Adrenal gland (tissue), 9 donors: ENCODE measurements at regions not wholly inside any gene's neighbourhood (a gene's known extent, or its start where the extent isn't known, plus 50 kb on each side); places are given as distances from the start of the nearest gene placed in this dataset.

ENCODE experiments used
- DNase-seq, 7 donors: peaks; one replicate each; pipeline ENCODE4 v3.0.0-alpha.2; 2019 to 2020
- H3K27ac ChIP-seq, 5 donors: fragments of 200-600 bp; sonication (generic) in 4 of 5; 1 replicate in 3 of 5; 2 replicates in 2 of 5; pipeline versions ENCODE4 v1.5.1 to v1.8.0; 2016 to 2020; ENCODE audit warnings: mild to moderate bottlenecking in 1 of 5
- H3K27me3 ChIP-seq: fragments of 200-600 bp; 2 replicates; pipeline ENCODE4 v1.8.0; 2021
- H3K36me3 ChIP-seq, 2 donors: fragments of 200-600 bp; replicated peaks in 1 of 2; 1 replicate in 1 of 2; 2 replicates in 1 of 2; pipeline versions ENCODE4 v1.5.1 to v1.8.0; 2018 to 2022
- H3K4me1 ChIP-seq, 2 donors: fragments of 200-600 bp; replicated peaks in 1 of 2; 1 replicate in 1 of 2; 2 replicates in 1 of 2; pipeline versions ENCODE4 v1.5.1 to v1.8.0; 2018 to 2021
- H3K4me3 ChIP-seq, 4 donors: fragments of 200-600 bp; sonication (generic) in 3 of 4; one replicate each; pipeline ENCODE4 v1.5.1; 2016 to 2018
- H3K9me3 ChIP-seq, 3 donors: fragments of 200-600 bp; sonication (generic) in 1 of 3; replicated peaks in 1 of 3; 1 replicate in 2 of 3; 2 replicates in 1 of 3; pipeline versions ENCODE4 v1.5.1 to v1.8.0; 2016 to 2021
- POLR2A ChIP-seq, 2 donors: fragments of 450-650 bp; IDR thresholded peaks; one replicate each; pipeline ENCODE4 v1.6.1; 2017; ENCODE audit warnings: antibody characterized with exemption in 2 of 2, mild to moderate bottlenecking in 2 of 2, moderate library complexity in 1 of 2
- WGBS, 4 donors: extraction: QIAGEN DNeasy Blood & Tissue Kit in 2 of 4; methylation state at CpG; one replicate each; pipeline versions ENCODE4 v1.1.5 to v1.1.7; 2013 to 2017; 5-methylcytosine and 5-hydroxymethylcytosine counted together
- intact Hi-C, 2 donors: fragments of 100-400 bp; cut with DNase I; formaldehyde crosslinking; loops; one replicate each; pipeline versions ENCODE4 v1.14.1 to v1.15.0; 2022 to 2023
- TF ChIP-seq, protein P1 (sequence below), 6 experiments: fragments of 450-650 bp in 4 of 6; fragments of 200-600 bp in 2 of 6; sonication (generic) in 1 of 6; IDR thresholded peaks; 1 replicate in 5 of 6; 2 replicates in 1 of 6; pipeline versions ENCODE4 v1.5.1 to v1.8.0; 2016 to 2021; ENCODE audit warnings: antibody characterized with exemption in 6 of 6, mild to moderate bottlenecking in 2 of 6, moderate library complexity in 1 of 6
- donor health status: healthy with polysubstance abuse.
- donor health status: Bipolar disorder and iron deficiency.
- donor health status: DM: yes; HTN: yes; CAD: no.
- donor health status: DM: no; HTN: no; CAD: no.
- donor health status: DM: no; HTN: no; CAD: no.

DNA sequence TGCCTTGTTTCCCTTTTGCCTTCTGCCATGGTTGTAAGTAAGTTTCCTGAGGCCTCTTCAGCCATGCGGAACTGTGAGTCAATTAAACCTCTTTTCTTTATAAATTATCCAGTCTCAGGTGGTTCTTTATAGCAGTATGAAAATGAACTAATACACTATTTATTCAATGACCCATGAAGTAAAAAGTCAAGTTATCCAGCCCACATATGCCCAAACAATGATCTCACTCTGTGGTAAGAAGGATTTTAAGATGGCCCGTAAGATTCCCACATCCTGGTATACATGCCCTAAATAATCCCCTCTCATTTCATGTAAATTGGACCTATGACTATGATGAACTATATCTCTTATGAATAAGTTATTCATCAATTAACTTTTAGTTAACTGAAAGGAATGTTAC lies 1008.3 kb upstream of the B3GALT2 start:
- DNase-seq, result no peak
- intact Hi-C loops, result no loop called here
- H3K27me3 ChIP-seq, result no peaks in the 10 kb centered on the region
- 83 to 96% (median 91%) methylated on average over 2 of the region's 2 CpGs for WGBS, 4 donors
- H3K9me3 ChIP-seq, result no peaks in the 10 kb centered on the region
- H3K27ac ChIP-seq, result no peak overlapping the region
- no peak overlapping the region for H3K4me3 ChIP-seq
- H3K36me3 ChIP-seq, result no peaks in the 10 kb centered on the region
- TF ChIP-seq POLR2A (IDR thresholded peaks at IDR 0.05), result no peak
- TF ChIP-seq, protein P1, sequence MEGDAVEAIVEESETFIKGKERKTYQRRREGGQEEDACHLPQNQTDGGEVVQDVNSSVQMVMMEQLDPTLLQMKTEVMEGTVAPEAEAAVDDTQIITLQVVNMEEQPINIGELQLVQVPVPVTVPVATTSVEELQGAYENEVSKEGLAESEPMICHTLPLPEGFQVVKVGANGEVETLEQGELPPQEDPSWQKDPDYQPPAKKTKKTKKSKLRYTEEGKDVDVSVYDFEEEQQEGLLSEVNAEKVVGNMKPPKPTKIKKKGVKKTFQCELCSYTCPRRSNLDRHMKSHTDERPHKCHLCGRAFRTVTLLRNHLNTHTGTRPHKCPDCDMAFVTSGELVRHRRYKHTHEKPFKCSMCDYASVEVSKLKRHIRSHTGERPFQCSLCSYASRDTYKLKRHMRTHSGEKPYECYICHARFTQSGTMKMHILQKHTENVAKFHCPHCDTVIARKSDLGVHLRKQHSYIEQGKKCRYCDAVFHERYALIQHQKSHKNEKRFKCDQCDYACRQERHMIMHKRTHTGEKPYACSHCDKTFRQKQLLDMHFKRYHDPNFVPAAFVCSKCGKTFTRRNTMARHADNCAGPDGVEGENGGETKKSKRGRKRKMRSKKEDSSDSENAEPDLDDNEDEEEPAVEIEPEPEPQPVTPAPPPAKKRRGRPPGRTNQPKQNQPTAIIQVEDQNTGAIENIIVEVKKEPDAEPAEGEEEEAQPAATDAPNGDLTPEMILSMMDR (IDR thresholded peaks at IDR 0.05), result no peak
- H3K4me1 ChIP-seq, result no peaks in the 10 kb centered on the region

DNA sequence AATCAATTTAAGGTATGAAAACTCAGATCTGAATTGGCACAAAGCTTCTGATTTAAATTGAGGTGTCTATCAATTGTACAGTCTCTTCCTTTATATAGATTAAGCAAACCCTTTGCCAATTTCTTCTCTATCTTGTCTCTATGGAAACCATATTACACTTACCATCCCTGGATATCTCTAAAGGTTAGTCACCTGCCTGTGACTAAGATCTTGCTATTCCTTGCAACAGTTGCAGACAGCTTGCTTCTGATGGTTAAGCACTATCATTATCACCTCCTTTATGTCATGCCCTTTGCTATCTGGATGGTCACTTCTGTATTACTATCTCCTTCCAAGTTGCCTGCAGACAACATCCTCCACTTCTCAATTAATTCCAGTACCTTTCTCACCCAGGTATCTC lies 998.6 kb upstream of the B3GALT2 start:
- Histone ChIP-seq H3K36me3 (no peaks in the 10 kb centered on the region), H3K9me3 (no peaks in the 10 kb centered on the region), H3K27ac (no peak overlapping the region), H3K4me3 (no peak overlapping the region), H3K27me3 (no peaks in the 10 kb centered on the region), H3K4me1 (no peaks in the 10 kb centered on the region)
- intact Hi-C loops, result no loop called here
- DNase-seq, result no peak
- TF ChIP-seq, protein P1 (IDR thresholded peaks at IDR 0.05), result no peak
- TF ChIP-seq POLR2A (IDR thresholded peaks at IDR 0.05), result no peak

DNA sequence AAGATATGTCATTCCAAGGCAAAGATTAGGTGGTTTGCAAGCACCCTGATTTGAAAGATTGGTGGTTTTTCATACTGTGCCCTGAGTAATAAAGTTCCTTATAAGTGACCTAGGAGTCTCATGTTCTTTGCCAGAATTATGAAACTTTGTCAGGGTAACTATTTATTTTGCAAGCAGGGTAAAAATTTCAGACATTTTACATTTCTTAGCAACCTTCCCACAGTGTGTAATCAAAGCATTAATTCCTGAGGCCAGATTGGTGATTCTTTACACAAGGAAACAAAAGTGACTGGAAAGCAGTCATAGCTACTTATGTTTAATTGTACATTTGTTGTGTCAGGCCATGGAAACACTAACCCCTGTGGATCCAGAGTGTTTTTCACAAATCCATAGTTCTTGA lies 998.0 kb upstream of the B3GALT2 start:
- no peak for DNase-seq
- H3K36me3 ChIP-seq, result no peaks in the 10 kb centered on the region
- H3K27ac ChIP-seq, result no peak overlapping the region
- H3K4me3 ChIP-seq, result no peak overlapping the region
- H3K9me3 ChIP-seq, result no peaks in the 10 kb centered on the region
- TF ChIP-seq POLR2A (IDR thresholded peaks at IDR 0.05), result no peak
- TF ChIP-seq, protein P1 (IDR thresholded peaks at IDR 0.05), result no peak
- intact Hi-C loops, result no loop called here
- no peaks in the 10 kb centered on the region for H3K4me1 ChIP-seq
- no peaks in the 10 kb centered on the region for H3K27me3 ChIP-seq

DNA sequence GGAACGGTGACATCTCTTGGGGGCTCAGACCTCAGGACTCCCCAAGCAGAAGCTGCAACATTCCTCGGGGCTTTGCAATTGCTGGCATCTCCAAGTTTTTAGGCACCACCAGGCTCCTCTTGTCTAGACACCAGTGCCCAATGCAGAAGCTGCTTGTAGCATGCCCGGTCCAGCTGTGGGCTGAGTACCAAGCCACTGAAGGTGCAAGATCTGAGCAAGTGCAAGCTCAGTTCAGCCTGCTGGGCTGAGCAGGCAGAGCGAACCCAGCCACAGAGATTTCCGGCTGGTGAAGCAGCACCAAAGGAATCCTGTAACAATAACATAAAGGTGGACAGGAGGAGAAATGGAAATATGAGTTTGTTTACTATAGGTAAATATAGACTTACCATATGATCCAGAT lies 995.4 kb upstream of the B3GALT2 start:
- Histone ChIP-seq H3K27ac (no peak overlapping the region), H3K4me3 (no peak overlapping the region), H3K27me3 (no peaks in the 10 kb centered on the region), H3K36me3 (no peaks in the 10 kb centered on the region), H3K4me1 (no peaks in the 10 kb centered on the region), H3K9me3 (no peaks in the 10 kb centered on the region)
- DNase-seq, result no peak
- intact Hi-C loops, result no loop called here
- TF ChIP-seq, protein P1 (IDR thresholded peaks at IDR 0.05), result no peak
- no peak for TF ChIP-seq POLR2A (IDR thresholded peaks at IDR 0.05)
- 86 to 93% (median 93%) methylated on average over 3 to 5 of the region's 5 CpGs for WGBS, 4 donors
